B cell (primary cell): ENCODE measurements at regions not wholly inside any gene's neighbourhood (a gene's known extent, or its start where the extent isn't known, plus 50 kb on each side); places are given as distances from the start of the nearest gene placed in this dataset.

Experiments
- ATAC-seq: fragments of 200-7000 bp; cut with Tn5 transposase; one replicate; pipeline ENCODE4 v1.10.0; 2021; ENCODE audit warnings: low read depth, mild to moderate bottlenecking, moderate number of reproducible peaks, moderate library complexity
- CTCF ChIA-PET: fragments of 350-600 bp; sonication (Branson Sonifier 250); formaldehyde crosslinking; loops from one replicate; lab custom pipeline; 2021; ENCODE audit warnings: antibody characterized with exemption, inconsistent platforms; lab: Charles Lee
- POLR2A ChIA-PET: fragments of 350-600 bp; sonication (Branson Sonifier 250); formaldehyde crosslinking; loops from one replicate; lab custom pipeline; 2021; ENCODE audit warnings: antibody characterized with exemption; lab: Charles Lee
- DNase-seq: peaks from one replicate; pipeline ENCODE4 v3.0.0; 2013
- H2AFZ ChIP-seq: 2 replicates; pipeline ENCODE4 v1.6.1; 2012; ENCODE audit warnings: mild to moderate bottlenecking, low read depth, low read length; ENCODE audit not compliant: insufficient read depth, poor library complexity, severe bottlenecking
- H3K27ac ChIP-seq, 2 donors: 1 replicate in 1 of 2; 2 replicates in 1 of 2; pipeline ENCODE4 v1.5.1; 2012 to 2013; ENCODE audit warnings: low read length in 2 of 2, mild to moderate bottlenecking in 2 of 2, moderate library complexity in 1 of 2
- H3K27me3 ChIP-seq, 4 experiments: fragments of 200-600 bp in 1 of 4; sonication (generic) in 1 of 4; replicated peaks in 1 of 4; 1 replicate in 2 of 4; 2 replicates in 2 of 4; pipeline versions ENCODE4 v1.6.1 to v1.7.0; 2013 to 2016; ENCODE audit warnings: low read length in 3 of 4, mild to moderate bottlenecking in 2 of 4, mixed read lengths in 1 of 4, moderate library complexity in 1 of 4; ENCODE audit not compliant: insufficient read depth in 4 of 4, control insufficient read depth in 3 of 4; ENCODE audit errors: control extremely low read depth in 1 of 4
- H3K36me3 ChIP-seq, 2 experiments: replicated peaks in 1 of 2; 1 replicate in 1 of 2; 2 replicates in 1 of 2; pipeline versions ENCODE4 v1.6.1 to v1.7.1; 2013; ENCODE audit warnings: low read length in 1 of 2; ENCODE audit not compliant: insufficient read depth in 2 of 2, control insufficient read depth in 1 of 2; ENCODE audit errors: control extremely low read depth in 1 of 2, extremely low read depth in 1 of 2
- H3K4me1 ChIP-seq, 2 donors: fragments of 200-600 bp in 1 of 2; sonication (generic) in 1 of 2; 1 replicate in 1 of 2; 2 replicates in 1 of 2; pipeline versions ENCODE4 v1.5.1 to v1.6.1; 2013 to 2017; ENCODE audit warnings: low read length in 2 of 2; ENCODE audit not compliant: control insufficient read depth in 2 of 2, insufficient read depth in 2 of 2
- H3K4me2 ChIP-seq: replicated peaks from 2 replicates; pipeline ENCODE3; 2012; ENCODE audit warnings: mild to moderate bottlenecking, low read depth, low read length; ENCODE audit not compliant: poor library complexity, severe bottlenecking
- H3K4me3 ChIP-seq, 5 experiments: fragments of 200-600 bp in 1 of 5; sonication (generic) in 1 of 5; 1 replicate in 3 of 5; 2 replicates in 2 of 5; pipeline versions ENCODE4 v1.5.1 to v1.7.0; 2011 to 2016; ENCODE audit warnings: low read length in 4 of 5, mild to moderate bottlenecking in 4 of 5, low read depth in 2 of 5, control low read depth in 1 of 5, moderate library complexity in 1 of 5; ENCODE audit not compliant: insufficient read depth in 1 of 5; ENCODE audit errors: control extremely low read depth in 1 of 5, extremely low read depth in 1 of 5
- H3K79me2 ChIP-seq: fragments of 200-600 bp; sonication (generic); one replicate; pipeline ENCODE4 v1.6.0; 2016; ENCODE audit warnings: low read length; ENCODE audit not compliant: control insufficient read depth, insufficient read depth
- H3K9ac ChIP-seq: fragments of 200-600 bp; sonication (generic); 2 replicates; pipeline ENCODE4 v1.6.1; 2017; ENCODE audit warnings: mild to moderate bottlenecking, low read length, moderate library complexity
- H3K9me3 ChIP-seq, 3 donors: one replicate each; pipeline versions ENCODE4 v1.6.1 to v1.7.1; 2013; ENCODE audit warnings: low read length in 2 of 3; ENCODE audit not compliant: control insufficient read depth in 2 of 3, insufficient read depth in 1 of 3; ENCODE audit errors: control extremely low read depth in 1 of 3
- H4K20me1 ChIP-seq: 2 replicates; pipeline ENCODE4 v1.6.0; 2012; ENCODE audit warnings: mild to moderate bottlenecking, low read length; ENCODE audit not compliant: insufficient read depth, control insufficient read depth, poor library complexity, severe bottlenecking
- H3K27ac Mint-ChIP-seq: one replicate; pipeline ENCODE4 v1.8.0; 2021; ENCODE audit warnings: mixed read lengths
- H3K27me3 Mint-ChIP-seq: one replicate; pipeline ENCODE4 v1.8.0; 2021; ENCODE audit warnings: mixed read lengths
- H3K4me1 Mint-ChIP-seq: one replicate; pipeline ENCODE4 v1.8.0; 2021; ENCODE audit warnings: mixed read lengths
- H3K4me3 Mint-ChIP-seq: one replicate; pipeline ENCODE4 v1.8.0; 2021; ENCODE audit warnings: mixed read lengths
- H3K9me3 Mint-ChIP-seq: one replicate; pipeline ENCODE4 v1.8.0; 2022; ENCODE audit warnings: mixed read lengths; ENCODE audit not compliant: insufficient read depth
- CTCF ChIP-seq: fragments of 200-600 bp; IDR thresholded peaks from one replicate; pipeline ENCODE4 v1.8.0; 2022; ENCODE audit warnings: antibody characterized with exemption, mild to moderate bottlenecking
- EZH2 ChIP-seq: IDR thresholded peaks from 2 replicates; pipeline ENCODE4 v1.6.1; 2012; ENCODE audit warnings: borderline replicate concordance, low read depth, mild to moderate bottlenecking, moderate library complexity, low read length; ENCODE audit not compliant: insufficient read depth, poor library complexity, severe bottlenecking
- WGBS: methylation state at CpG from one replicate; pipeline ENCODE4 v1.1.5; 2013; ENCODE audit warnings: missing lambda C conversion rate; ENCODE audit not compliant: insufficient coverage; 5-methylcytosine and 5-hydroxymethylcytosine counted together
- intact Hi-C: fragments of 100-400 bp; cut with micrococcal nuclease; formaldehyde crosslinking; loops from one replicate; pipeline ENCODE4 v1.10.0; 2022

- Histone ChIP-seq H3K27me3 (no peaks in the 10 kb centered on the region), H3K27ac (no peak overlapping the region), H3K4me1 (no peaks in the 10 kb centered on the region), H3K9ac (no peak overlapping the region), H3K9me3 (peaks cover 0 to 40% (median 0%) of the 10 kb centered on the region in 3 donors), H3K4me3 (no peak overlapping the region), H4K20me1 (no peaks in the 10 kb centered on the region), H3K4me2 (no peak overlapping the region), H2AFZ (no peak overlapping the region), H3K36me3 (no peaks in the 10 kb centered on the region), H3K79me2 (no peaks in the 10 kb centered on the region)
- no peak for DNase-seq
- no peak overlapping the region for H3K4me3 Mint-ChIP-seq
- intact Hi-C loops, result no loop called here
- no peak for TF ChIP-seq CTCF
- TF ChIP-seq EZH2, result no peak
- H3K4me1 Mint-ChIP-seq, result no peaks in the 10 kb centered on the region
- ATAC-seq, result no peak
- CTCF ChIA-PET, result no interaction called here
- WGBS, result 94% methylated on average over 20 of the region's 20 CpGs
- no peaks in the 10 kb centered on the region for H3K9me3 Mint-ChIP-seq
- no peak overlapping the region for H3K27ac Mint-ChIP-seq
- H3K27me3 Mint-ChIP-seq, result no peaks in the 10 kb centered on the region
- POLR2A ChIA-PET, result no interaction called here
Observed at GRCh38 chr10:130654726-130655125, 518.5 kb downstream of the GLRX3 start.

GRCh38 chr10:130655313-130656186 is 519.4 kb downstream of the GLRX3 start:
- Histone ChIP-seq H3K4me1 (no peaks in the 10 kb centered on the region), H3K36me3 (no peaks in the 10 kb centered on the region), H3K9ac (no peak overlapping the region), H3K27me3 (no peaks in the 10 kb centered on the region), H3K27ac (no peak overlapping the region), H3K79me2 (no peaks in the 10 kb centered on the region), H3K4me3 (no peak overlapping the region), H3K4me2 (no peak overlapping the region), H3K9me3 (peaks cover 0 to 38% (median 0%) of the 10 kb centered on the region in 3 donors), H2AFZ (no peak overlapping the region), H4K20me1 (no peaks in the 10 kb centered on the region)
- intact Hi-C loops, result no loop called here
- Mint-ChIP-seq H3K27me3 (no peaks in the 10 kb centered on the region), H3K27ac (no peak overlapping the region), H3K9me3 (no peaks in the 10 kb centered on the region), H3K4me1 (no peaks in the 10 kb centered on the region), H3K4me3 (no peak overlapping the region)
- ATAC-seq (no peak), DNase-seq (no peak)
- ChIA-PET CTCF (no interaction called here), POLR2A (no interaction called here)
- TF ChIP-seq EZH2, result no peak
- TF ChIP-seq CTCF, result no peak
- WGBS, result 87% methylated on average over 20 of the region's 31 CpGs
